OCI-LY1 (cell line): ENCODE measurements at regions not wholly inside any gene's neighbourhood (a gene's known extent, or its start where the extent isn't known, plus 50 kb on each side); places are given as distances from the start of the nearest gene placed in this dataset.

Experiments
- H2AFZ ChIP-seq: fragments of 200-600 bp; sonication (generic), shearing (Covaris generic); 2 replicates; pipeline ENCODE4 v1.6.0; 2014; ENCODE audit warnings: antibody characterized with exemption, mild to moderate bottlenecking, low read length
- H3F3A ChIP-seq: fragments of 200-600 bp; sonication (generic), shearing (Covaris generic); 2 replicates; pipeline ENCODE4 v1.6.0; 2014; ENCODE audit warnings: mild to moderate bottlenecking, antibody characterized with exemption, low read length, moderate library complexity; ENCODE audit not compliant: insufficient read depth
- H3K27ac ChIP-seq: fragments of 200-600 bp; sonication (generic); 2 replicates; pipeline ENCODE4 v1.5.1; 2014; ENCODE audit warnings: low read length, mixed run types, mild to moderate bottlenecking, low read depth; ENCODE audit not compliant: poor library complexity, severe bottlenecking
- H3K27me3 ChIP-seq: fragments of 200-600 bp; sonication (generic); 2 replicates; pipeline ENCODE4 v1.6.0; 2014; ENCODE audit warnings: antibody characterized with exemption, mild to moderate bottlenecking, low read length, moderate library complexity; ENCODE audit not compliant: insufficient read depth
- H3K36me3 ChIP-seq: fragments of 200-600 bp; sonication (generic); 2 replicates; pipeline ENCODE4 v1.6.1; 2014; ENCODE audit warnings: mild to moderate bottlenecking, antibody characterized with exemption, low read length, moderate library complexity, mixed read lengths; ENCODE audit not compliant: insufficient read depth
- H3K4me1 ChIP-seq: fragments of 200-600 bp; sonication (generic); 2 replicates; pipeline ENCODE4 v1.5.1; 2014; ENCODE audit warnings: mild to moderate bottlenecking, low read length, moderate library complexity; ENCODE audit not compliant: insufficient read depth, severe bottlenecking
- H3K4me2 ChIP-seq: fragments of 200-600 bp; sonication (generic), shearing (Covaris generic); 2 replicates; pipeline ENCODE4 v1.6.1; 2014; ENCODE audit warnings: low read length
- H3K4me3 ChIP-seq: fragments of 200-600 bp; sonication (generic); 2 replicates; pipeline ENCODE4 v1.5.1; 2014; ENCODE audit warnings: low read length, low read depth, mild to moderate bottlenecking, mixed read lengths; ENCODE audit not compliant: poor library complexity, severe bottlenecking
- H3K79me2 ChIP-seq: fragments of 200-600 bp; shearing (Covaris generic); 2 replicates; pipeline ENCODE4 v1.6.1; 2016; ENCODE audit warnings: mixed run types, low read length, mixed read lengths; ENCODE audit not compliant: insufficient read depth
- H3K9ac ChIP-seq: fragments of 200-600 bp; sonication (generic), shearing (Covaris generic); 2 replicates; pipeline ENCODE4 v1.6.1; 2014; ENCODE audit warnings: mild to moderate bottlenecking, low read length, mixed read lengths
- H3K9me2 ChIP-seq: fragments of 200-600 bp; sonication (generic), shearing (Covaris generic); 2 replicates; pipeline ENCODE4 v1.6.1; 2014; ENCODE audit warnings: low read depth, mild to moderate bottlenecking, low read length, mixed read lengths
- H3K9me3 ChIP-seq: fragments of 200-600 bp; shearing (Covaris generic); 2 replicates; pipeline ENCODE4 v1.6.1; 2014; ENCODE audit warnings: low read length, mixed read lengths
- H4K20me1 ChIP-seq: fragments of 200-600 bp; sonication (generic), shearing (Covaris generic); 2 replicates; pipeline ENCODE4 v1.6.0; 2016; ENCODE audit warnings: mild to moderate bottlenecking, low read length; ENCODE audit not compliant: insufficient read depth
- CTCF ChIP-seq: fragments of 200-600 bp; sonication (generic), shearing (Covaris generic); IDR thresholded peaks from 2 replicates; pipeline ENCODE4 v1.5.1; 2017; ENCODE audit warnings: mild to moderate bottlenecking, antibody characterized with exemption, low read length, moderate library complexity, mixed read lengths
- EZH2 ChIP-seq: fragments of 200-600 bp; sonication (generic), shearing (Covaris generic); IDR thresholded peaks from 2 replicates; pipeline ENCODE4 v1.8.0; 2017; ENCODE audit warnings: borderline replicate concordance, mixed run types, mild to moderate bottlenecking, antibody characterized with exemption, low read length, moderate library complexity, mixed read lengths

- Histone ChIP-seq H2AFZ (no peak overlapping the region), H3K36me3 (no peaks in the 10 kb centered on the region), H3K79me2 (no peaks in the 10 kb centered on the region), H3F3A (no peaks in the 10 kb centered on the region), H3K4me3 (no peak overlapping the region), H3K27ac (no peak overlapping the region), H4K20me1 (no peaks in the 10 kb centered on the region), H3K4me1 (no peaks in the 10 kb centered on the region), H3K9me3 (no peaks in the 10 kb centered on the region), H3K9me2 (no peaks in the 10 kb centered on the region), H3K4me2 (no peak overlapping the region), H3K9ac (no peak overlapping the region), H3K27me3 (no peaks in the 10 kb centered on the region; the same call in 1 of the 2 replicates)
- TF ChIP-seq EZH2 (no peak), CTCF (no peak)
Measured at GRCh38 chr20:21002486-21002885, 103.7 kb downstream of the LINC00237 start.

GRCh38 chr20:20993372-20993771, 112.8 kb downstream of the LINC00237 start:
- Histone ChIP-seq H3F3A (no peaks in the 10 kb centered on the region), H3K27ac (no peak overlapping the region), H3K9me3 (no peaks in the 10 kb centered on the region), H3K79me2 (no peaks in the 10 kb centered on the region), H2AFZ (no peak overlapping the region), H3K9me2 (no peaks in the 10 kb centered on the region), H4K20me1 (no peaks in the 10 kb centered on the region), H3K4me3 (no peak overlapping the region), H3K27me3 (no peaks in the 10 kb centered on the region), H3K4me2 (no peak overlapping the region), H3K36me3 (no peaks in the 10 kb centered on the region), H3K9ac (no peak overlapping the region), H3K4me1 (no peaks in the 10 kb centered on the region)
- TF ChIP-seq EZH2 (no peak), CTCF (no peak)

GRCh38 chr20:20992686-20993360, 113.3 kb downstream of the LINC00237 start:
- no peaks in the 10 kb centered on the region for H3K4me1 ChIP-seq
- no peaks in the 10 kb centered on the region for H3K9me2 ChIP-seq
- H3F3A ChIP-seq = no peaks in the 10 kb centered on the region
- TF ChIP-seq CTCF = no peak
- no peak for TF ChIP-seq EZH2
- no peaks in the 10 kb centered on the region for H4K20me1 ChIP-seq
- H3K79me2 ChIP-seq = no peaks in the 10 kb centered on the region
- no peak overlapping the region for H3K4me3 ChIP-seq
- no peak overlapping the region for H3K9ac ChIP-seq
- no peak overlapping the region for H2AFZ ChIP-seq
- H3K27ac ChIP-seq = no peak overlapping the region
- H3K27me3 ChIP-seq = no peaks in the 10 kb centered on the region
- no peaks in the 10 kb centered on the region for H3K36me3 ChIP-seq
- H3K4me2 ChIP-seq = no peak overlapping the region
- no peaks in the 10 kb centered on the region for H3K9me3 ChIP-seq
